ENCODE measurements at regions not wholly inside any gene's neighbourhood (a gene's known extent, or its start where the extent isn't known, plus 50 kb on each side); places are given as distances from the start of the nearest gene placed in this dataset.
"Not testable (repeated sequence)": the region's sequence is repeated elsewhere in the genome, so short reads cannot be mapped to it uniquely, and the experiment has no call there.

- DNase-seq = no peak
Measured at GRCh38 chr20:48400009-48400408, 427.8 kb downstream of the PREX1 start.

- no peak for DNase-seq
Measured at GRCh38 chr20:48398506-48399449, 429.0 kb downstream of the PREX1 start.

- DNase-seq = not testable (repeated sequence)
Measured at GRCh38 chr20:48396981-48397861, 430.6 kb downstream of the PREX1 start.

- no peak for DNase-seq
Measured at GRCh38 chr20:48395816-48396546, 431.8 kb downstream of the PREX1 start.

- DNase-seq = no peak
Measured at GRCh38 chr20:48394415-48395081, 433.3 kb downstream of the PREX1 start.

GRCh38 chr20:48393737-48394314 lies 434.0 kb downstream of the PREX1 start:
- no peak for DNase-seq

GRCh38 chr20:48393311-48393685 lies 434.5 kb downstream of the PREX1 start:
- no peak for DNase-seq

- no peak for DNase-seq
Measured at GRCh38 chr20:48392407-48393310, 435.1 kb downstream of the PREX1 start.

- DNase-seq = no peak
Measured at GRCh38 chr20:48390981-48391380, 436.8 kb downstream of the PREX1 start.

GRCh38 chr20:48387675-48388074 lies 440.1 kb downstream of the PREX1 start:
- no peak for DNase-seq

- DNase-seq = no peak
Measured at GRCh38 chr20:48385527-48385926, 442.3 kb downstream of the PREX1 start.

- no peak for DNase-seq
Measured at GRCh38 chr20:48385114-48385513, 442.7 kb downstream of the PREX1 start.

GRCh38 chr20:48384147-48384818 lies 443.5 kb downstream of the PREX1 start:
- no peak for DNase-seq

GRCh38 chr20:48383252-48383651 lies 444.5 kb downstream of the PREX1 start:
- DNase-seq = no peak

GRCh38 chr20:48382304-48382703 lies 445.5 kb downstream of the PREX1 start:
- no peak for DNase-seq

GRCh38 chr20:48381353-48382120 lies 446.3 kb downstream of the PREX1 start:
- no peak for DNase-seq

GRCh38 chr20:48380661-48381060 lies 447.1 kb downstream of the PREX1 start:
- no peak for DNase-seq

- DNase-seq = no peak
Measured at GRCh38 chr20:48378976-48379675, 448.7 kb downstream of the PREX1 start.

GRCh38 chr20:48377940-48378339 lies 449.9 kb downstream of the PREX1 start:
- DNase-seq = no peak
